IPS-20b (cell line): ENCODE measurements at regions not wholly inside any gene's neighbourhood (a gene's known extent, or its start where the extent isn't known, plus 50 kb on each side); places are given as distances from the start of the nearest gene placed in this dataset.
A peak's percentile ranks its signal among the peaks of the same experiment; 100 is the strongest.

Experiments used
- H3K27ac ChIP-seq: one replicate; pipeline ENCODE4 v1.5.1; 2013; ENCODE audit warnings: low read length
- H3K27me3 ChIP-seq: 2 replicates; pipeline ENCODE4 v1.6.1; 2013; ENCODE audit warnings: mild to moderate bottlenecking, low read length, inconsistent platforms; ENCODE audit not compliant: insufficient read depth
- H3K36me3 ChIP-seq: 2 replicates; pipeline ENCODE4 v1.6.1; 2013; ENCODE audit warnings: low read depth, mild to moderate bottlenecking, inconsistent platforms, low read length, moderate library complexity; ENCODE audit not compliant: insufficient read depth
- H3K4me1 ChIP-seq: 2 replicates; pipeline ENCODE4 v1.6.1; 2013; ENCODE audit warnings: mild to moderate bottlenecking, control low read depth, inconsistent platforms, low read length, moderate library complexity; ENCODE audit not compliant: insufficient read depth
- H3K4me3 ChIP-seq: 2 replicates; pipeline ENCODE4 v1.5.1; 2013; ENCODE audit warnings: mild to moderate bottlenecking, low read length, inconsistent platforms
- H3K9ac ChIP-seq: 2 replicates; pipeline ENCODE4 v1.6.1; 2013; ENCODE audit warnings: low read depth, mild to moderate bottlenecking, inconsistent platforms, low read length, moderate library complexity
- H3K9me3 ChIP-seq: 2 replicates; pipeline ENCODE4 v1.6.1; 2013; ENCODE audit warnings: mild to moderate bottlenecking, low read depth, low read length, inconsistent platforms; ENCODE audit not compliant: insufficient read depth

DNA sequence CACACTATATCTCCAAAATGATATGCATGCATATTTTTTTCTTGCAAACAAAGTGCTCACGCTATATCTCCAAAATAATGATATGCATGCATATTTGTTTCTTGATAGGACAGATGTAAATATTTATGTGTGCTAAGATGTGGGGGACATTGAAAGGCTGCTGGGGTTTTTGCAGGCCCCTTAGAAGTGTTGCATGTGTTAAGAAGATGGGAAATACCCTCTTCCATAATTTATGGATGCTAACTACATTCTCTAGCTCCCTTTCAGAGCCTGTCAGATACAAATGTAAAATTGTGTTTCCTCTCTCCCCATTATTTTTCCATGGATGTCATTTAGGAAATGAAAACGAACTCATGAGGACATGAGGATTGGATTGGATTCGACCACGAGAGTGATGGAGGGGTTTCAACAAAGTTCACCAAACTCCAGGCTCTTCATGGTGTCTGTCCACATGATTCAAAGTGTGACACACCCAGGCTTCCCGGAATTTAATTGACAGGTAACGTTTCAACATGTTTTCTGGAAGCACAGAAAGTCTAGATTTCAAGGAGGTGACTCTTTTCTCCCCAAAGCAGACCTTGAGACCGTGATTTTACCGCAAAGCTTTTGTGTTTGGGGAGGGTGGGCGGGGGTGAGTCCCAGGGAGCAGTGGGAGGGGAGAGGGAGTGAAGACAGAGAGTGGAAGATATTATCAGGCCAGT, 94.4 kb upstream of the CD99 start:
- H3K27ac ChIP-seq: no peak overlapping the region
- no peaks in the 10 kb centered on the region for H3K36me3 ChIP-seq
- no peaks in the 10 kb centered on the region for H3K27me3 ChIP-seq
- no peaks in the 10 kb centered on the region for H3K9me3 ChIP-seq
- H3K4me3 ChIP-seq: no peak overlapping the region
- no peak overlapping the region for H3K9ac ChIP-seq
- H3K4me1 ChIP-seq: no peaks in the 10 kb centered on the region; the same call in 1 of the 2 replicates

DNA sequence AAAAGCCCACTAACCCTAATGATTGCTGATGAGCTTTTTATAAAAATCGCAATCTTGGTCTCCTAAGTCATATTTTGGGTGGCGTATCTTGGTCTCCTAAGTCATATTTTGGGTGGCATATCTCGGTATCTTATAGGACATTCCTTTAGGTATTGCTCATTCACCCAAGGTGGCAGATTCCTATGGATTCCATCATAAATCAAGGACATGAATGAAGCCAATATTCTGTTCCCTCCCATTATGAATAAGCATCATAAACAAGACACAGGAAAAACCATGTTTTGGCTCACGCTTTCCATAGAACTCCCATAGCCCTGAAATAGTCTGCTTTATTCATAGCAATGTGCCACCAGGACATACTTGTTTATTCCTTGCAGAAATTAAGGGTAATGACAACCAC, 95.0 kb upstream of the CD99 start:
- Histone ChIP-seq H3K9me3 (no peaks in the 10 kb centered on the region), H3K36me3 (no peaks in the 10 kb centered on the region), H3K4me1 (no peaks in the 10 kb centered on the region; the same call in 1 of the 2 replicates), H3K27ac (no peak overlapping the region), H3K4me3 (no peak overlapping the region), H3K27me3 (no peaks in the 10 kb centered on the region), H3K9ac (no peak overlapping the region)

- H3K36me3 ChIP-seq: no peaks in the 10 kb centered on the region
These were observed 94.5 kb upstream of the DHRSX start for GRCh38 chrX:2595258-2595657.

DNA sequence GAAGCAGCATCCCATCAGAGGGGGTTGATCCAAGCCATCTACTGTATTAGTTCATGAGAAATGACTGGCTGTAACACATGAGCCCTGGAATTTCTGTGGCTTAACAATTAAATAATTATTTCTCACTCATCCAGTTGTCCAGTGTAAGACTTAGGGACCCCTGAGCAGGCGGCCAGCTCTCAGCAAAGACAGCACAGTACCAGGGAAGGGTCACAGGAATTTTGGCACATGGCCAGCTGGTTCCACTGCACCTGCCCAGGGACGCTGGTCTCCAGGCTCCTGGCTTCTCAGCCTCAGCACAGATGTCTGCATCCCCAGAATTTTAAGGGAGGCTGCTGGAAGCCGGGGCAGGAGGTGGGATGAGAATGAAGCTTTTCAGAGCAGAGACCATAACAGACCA, 93.7 kb upstream of the DHRSX start:
- no peak overlapping the region for H3K9ac ChIP-seq
- no peak overlapping the region for H3K27ac ChIP-seq
- H3K4me3 ChIP-seq: no peak overlapping the region
- no peaks in the 10 kb centered on the region; the same call in 1 of the 2 replicates for H3K4me1 ChIP-seq
- H3K9me3 ChIP-seq: no peaks in the 10 kb centered on the region
- no peaks in the 10 kb centered on the region for H3K36me3 ChIP-seq
- H3K27me3 ChIP-seq: no peaks in the 10 kb centered on the region

More at GRCh38 chrX:2595258-2595657, 94.5 kb upstream of the DHRSX start:
- H3K9me3 ChIP-seq: no peaks in the 10 kb centered on the region
- no peak overlapping the region for H3K9ac ChIP-seq
- no peaks in the 10 kb centered on the region for H3K27me3 ChIP-seq
- H3K4me3 ChIP-seq: no peak overlapping the region
- H3K4me1 ChIP-seq: no peaks in the 10 kb centered on the region; the same call in 1 of the 2 replicates
- H3K27ac ChIP-seq: no peak overlapping the region

DNA sequence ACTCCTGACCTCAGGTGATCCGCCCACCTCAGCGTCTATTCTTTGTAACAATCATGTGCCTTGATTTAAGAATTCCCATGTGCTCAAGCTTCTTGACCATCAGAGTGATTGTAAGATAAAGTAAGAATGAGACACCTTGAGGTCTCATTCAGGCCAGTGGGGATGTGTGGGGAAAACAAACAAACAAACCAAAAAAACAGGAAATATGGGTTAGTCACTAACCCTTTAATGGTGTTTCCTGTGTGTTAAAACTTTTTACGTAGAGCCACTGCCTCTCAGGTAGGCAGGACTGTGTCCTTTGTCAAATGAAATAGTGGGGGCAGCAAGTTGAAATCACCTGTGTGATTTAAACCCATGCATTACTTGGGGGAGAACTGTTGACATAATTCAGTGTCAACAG, 91.5 kb upstream of the DHRSX start:
- H3K27me3 ChIP-seq: no peaks in the 10 kb centered on the region
- H3K9ac ChIP-seq: no peak overlapping the region
- H3K36me3 ChIP-seq: no peaks in the 10 kb centered on the region
- H3K4me1 ChIP-seq: no peaks in the 10 kb centered on the region; the same call in 1 of the 2 replicates
- H3K27ac ChIP-seq: no peak overlapping the region
- H3K9me3 ChIP-seq: no peaks in the 10 kb centered on the region
- H3K4me3 ChIP-seq: no peak overlapping the region

DNA sequence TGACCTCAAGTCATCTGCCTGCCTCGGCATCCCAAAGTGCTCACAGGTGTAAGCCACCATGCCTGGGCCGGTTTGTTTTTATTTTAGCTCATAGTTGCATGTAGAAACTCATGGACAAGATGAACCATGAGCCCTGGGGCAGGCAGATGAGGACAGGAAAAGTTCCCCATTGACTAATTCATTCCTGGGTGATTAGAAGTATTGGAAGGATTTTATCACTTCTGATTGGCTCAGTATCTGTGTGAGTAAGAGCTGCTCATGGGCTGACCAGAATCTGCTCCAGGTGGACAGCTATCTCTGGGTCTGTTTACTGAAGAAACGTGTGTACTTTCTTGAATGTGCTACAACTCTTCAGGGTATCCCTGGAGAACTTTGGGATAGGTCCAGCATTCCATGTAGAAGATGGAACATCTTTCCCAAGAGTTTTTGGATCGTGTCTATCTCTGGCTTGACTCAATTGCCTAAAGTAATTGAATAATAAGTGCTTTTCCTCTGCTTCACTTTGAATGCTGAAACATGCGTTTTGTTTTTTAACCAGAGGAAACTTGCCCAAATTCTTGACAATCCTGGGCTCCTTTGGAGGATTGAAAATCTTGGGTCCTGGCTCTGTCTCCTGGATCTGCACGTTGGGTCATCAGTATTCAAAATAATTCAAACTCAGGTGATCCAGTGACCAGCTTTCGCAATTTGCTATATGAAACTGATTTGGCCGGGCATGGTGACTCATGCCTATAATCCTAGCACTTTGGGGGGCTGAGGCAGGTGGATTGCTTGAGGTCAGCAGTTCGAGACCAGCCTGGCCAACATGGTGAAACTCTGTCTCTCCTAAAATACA, 88.6 kb upstream of the DHRSX start:
- no peak overlapping the region for H3K27ac ChIP-seq
- H3K4me1 ChIP-seq: peaks cover 11% of the 10 kb centered on the region; the same call in 1 of the 2 replicates
- H3K36me3 ChIP-seq: no peaks in the 10 kb centered on the region
- no peak overlapping the region for H3K9ac ChIP-seq
- peaks cover 21% of the 10 kb centered on the region for H3K27me3 ChIP-seq
- no peaks in the 10 kb centered on the region for H3K9me3 ChIP-seq
- no peak overlapping the region for H3K4me3 ChIP-seq

DNA sequence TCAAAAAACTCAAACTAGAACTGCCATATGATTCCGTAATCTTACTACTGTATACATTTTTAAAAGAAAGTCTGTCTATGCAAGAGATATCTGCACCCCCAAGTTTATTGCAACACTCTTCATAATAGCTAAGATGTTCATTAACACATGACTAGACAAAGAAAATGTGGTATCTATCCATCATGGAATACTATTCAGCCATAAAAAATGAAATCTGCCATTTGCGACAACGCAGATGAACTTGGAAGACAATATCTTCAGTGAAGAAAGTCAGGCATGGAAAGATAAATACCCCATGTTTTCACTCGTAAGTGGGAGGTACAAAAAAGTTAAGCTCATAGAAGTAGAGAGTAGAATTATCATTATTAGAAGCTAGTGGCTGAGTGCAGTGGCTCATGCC, 87.3 kb upstream of the DHRSX start:
- no peak overlapping the region for H3K27ac ChIP-seq
- no peaks in the 10 kb centered on the region for H3K36me3 ChIP-seq
- no peak overlapping the region for H3K9ac ChIP-seq
- H3K27me3 ChIP-seq: peaks cover 31% of the 10 kb centered on the region
- H3K4me3 ChIP-seq: no peak overlapping the region
- no peaks in the 10 kb centered on the region for H3K9me3 ChIP-seq
- peaks cover 11% of the 10 kb centered on the region; the same call in 1 of the 2 replicates for H3K4me1 ChIP-seq

DNA sequence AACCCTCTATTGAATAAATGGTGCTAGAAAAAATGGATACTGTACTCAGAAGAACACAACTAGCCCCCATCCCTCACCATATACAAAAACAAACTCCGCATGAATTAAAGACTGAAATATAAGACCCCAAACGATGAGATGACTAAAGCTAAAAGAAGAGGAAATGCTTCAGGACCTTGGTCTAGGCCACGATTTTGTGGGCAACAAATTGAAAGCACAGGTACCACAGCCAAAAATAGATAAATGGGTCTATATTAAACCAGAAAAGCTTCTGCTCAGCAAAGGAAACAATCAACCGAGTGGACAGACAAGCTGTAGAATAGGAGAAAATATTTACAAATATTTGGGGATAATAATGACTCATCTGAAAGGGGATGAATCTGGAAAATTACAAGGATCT, 86.4 kb upstream of the DHRSX start:
- no peaks in the 10 kb centered on the region for H3K9me3 ChIP-seq
- H3K27me3 ChIP-seq: peaks cover 40% of the 10 kb centered on the region
- H3K9ac ChIP-seq: no peak overlapping the region
- H3K27ac ChIP-seq: no peak overlapping the region
- H3K36me3 ChIP-seq: no peaks in the 10 kb centered on the region
- H3K4me1 ChIP-seq: peaks cover 12% of the 10 kb centered on the region; the same call in 1 of the 2 replicates
- no peak overlapping the region for H3K4me3 ChIP-seq

DNA sequence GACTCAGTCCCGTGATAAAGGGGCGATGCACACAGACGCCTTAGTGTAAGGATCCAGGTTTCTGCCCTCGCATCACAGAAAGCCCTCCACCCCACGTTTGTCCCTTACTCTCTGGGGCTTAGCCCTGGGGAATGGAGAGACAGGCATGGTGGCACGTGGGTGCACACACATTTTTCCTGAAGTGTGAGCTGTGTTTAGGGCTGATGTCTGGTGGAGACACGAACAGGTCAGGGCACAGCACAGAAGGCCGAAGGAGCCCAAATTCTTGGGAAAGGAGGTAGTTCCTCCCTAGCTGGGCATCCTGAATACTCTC, 84.3 kb upstream of the DHRSX start:
- Histone ChIP-seq H3K9ac (no peak overlapping the region; the same call in 1 of the 2 replicates), H3K4me3 (peak overlapping the region; percentile 58), H3K36me3 (no peaks in the 10 kb centered on the region), H3K9me3 (no peaks in the 10 kb centered on the region), H3K27ac (no peak overlapping the region), H3K27me3 (peaks cover 51% of the 10 kb centered on the region), H3K4me1 (peaks cover 14% of the 10 kb centered on the region; the same call in 1 of the 2 replicates)

- H3K9me3 ChIP-seq: no peaks in the 10 kb centered on the region
- peaks cover 51% of the 10 kb centered on the region for H3K27me3 ChIP-seq
- no peak overlapping the region; the same call in 1 of the 2 replicates for H3K9ac ChIP-seq
- peak overlapping the region; percentile 58 for H3K4me3 ChIP-seq
- H3K36me3 ChIP-seq: no peaks in the 10 kb centered on the region
- H3K27ac ChIP-seq: no peak overlapping the region
- peaks cover 14% of the 10 kb centered on the region; the same call in 1 of the 2 replicates for H3K4me1 ChIP-seq
These were observed 83.7 kb upstream of the DHRSX start for GRCh38 chrX:2584251-2585157.
